RWPE1 (cell line): ENCODE measurements at regions not wholly inside any gene's neighbourhood (a gene's known extent, or its start where the extent isn't known, plus 50 kb on each side); places are given as distances from the start of the nearest gene placed in this dataset.

Source experiments
- CTCF ChIA-PET: fragments of 350-600 bp; sonication (Branson Sonifier 250); formaldehyde crosslinking; extraction: SDS; loops from one replicate; lab custom pipeline; 2021; lab: Yijun Ruan, JAX
- POLR2A ChIA-PET: fragments of 400-600 bp; formaldehyde crosslinking; extraction: SDS; loops from one replicate; lab custom pipeline; 2020; ENCODE audit warnings: antibody characterized with exemption; ENCODE audit not compliant: low non-redundant PET; lab: Yijun Ruan, JAX
- DNase-seq: peaks from one replicate; pipeline ENCODE4 v3.0.0; 2012; ENCODE audit warnings: low spot score
- H3K27ac ChIP-seq: fragments of 450-650 bp; 2 replicates; pipeline ENCODE4 v1.5.1; 2017
- CTCF ChIP-seq: fragments of 450-650 bp; conservative IDR thresholded peaks from 2 replicates; pipeline ENCODE4 v1.5.1; 2017; ENCODE audit warnings: low read depth, mild to moderate bottlenecking

- ChIA-PET POLR2A (no interaction called here), CTCF (interaction anchor here (0.8 kb wide), 1 partner anchor 390 kb away, joined by 3 read pairs; no protein-coding TSS in a partner anchor)
- TF ChIP-seq CTCF = no peak
- no peak for DNase-seq
- no peak overlapping the region for H3K27ac ChIP-seq
These were observed 569.9 kb downstream of the CDH26 start for GRCh38 chr20:60528141-60528540.

- CTCF ChIA-PET = no interaction called here
- H3K27ac ChIP-seq = no peak overlapping the region
- POLR2A ChIA-PET = no interaction called here
- no peak for DNase-seq
- no peak for TF ChIP-seq CTCF
These were observed 570.9 kb downstream of the CDH26 start for GRCh38 chr20:60529149-60529548.

GRCh38 chr20:60535211-60535610 is 577.0 kb downstream of the CDH26 start:
- no peak for DNase-seq
- TF ChIP-seq CTCF = no peak
- H3K27ac ChIP-seq = no peak overlapping the region
- ChIA-PET CTCF (interaction anchor here (0.5 kb wide), 1 partner anchor 247 kb away, joined by 3 read pairs; no protein-coding TSS in a partner anchor), POLR2A (no interaction called here)

- POLR2A ChIA-PET = no interaction called here
- no peak overlapping the region for H3K27ac ChIP-seq
- DNase-seq = no peak
- TF ChIP-seq CTCF = no peak; the same call in 1 of the 2 replicates
- CTCF ChIA-PET = no interaction called here
These were observed 582.4 kb downstream of the CDH26 start for GRCh38 chr20:60540591-60540990.

- DNase-seq = no peak
- ChIA-PET POLR2A (no interaction called here), CTCF (interaction anchor here (0.6 kb wide), 1 partner anchor 1813 kb away, joined by 3 read pairs; no protein-coding TSS in a partner anchor)
These were observed 583.8 kb downstream of the CDH26 start for GRCh38 chr20:60541991-60542390.

GRCh38 chr20:60543598-60543997 is 585.4 kb downstream of the CDH26 start:
- H3K27ac ChIP-seq = no peak overlapping the region
- DNase-seq = no peak
- TF ChIP-seq CTCF = no peak
- CTCF ChIA-PET = no interaction called here
- POLR2A ChIA-PET = no interaction called here

More at GRCh38 chr20:60541991-60542390, 583.8 kb downstream of the CDH26 start:
- TF ChIP-seq CTCF = no peak
- H3K27ac ChIP-seq = no peak overlapping the region
